HG03139 (cell line): ENCODE measurements at regions not wholly inside any gene's neighbourhood (a gene's known extent, or its start where the extent isn't known, plus 50 kb on each side); places are given as distances from the start of the nearest gene placed in this dataset.

Experiments
- ATAC-seq: cut with Tn5 transposase; IDR thresholded peaks from one replicate; pipeline ENCODE4 v1.9.1; 2021; ENCODE audit not compliant: unreplicated experiment

GRCh38 chr2:59066787-59067399 is 825.8 kb upstream of the FANCL start:
- ATAC-seq, result no peak

- ATAC-seq, result no peak
These were observed 806.4 kb upstream of the FANCL start for GRCh38 chr2:59047373-59047995.

- no peak for ATAC-seq
These were observed 805.6 kb upstream of the FANCL start for GRCh38 chr2:59046401-59047372.

GRCh38 chr2:59044736-59045135 is 803.6 kb upstream of the FANCL start:
- no peak for ATAC-seq

- ATAC-seq, result no peak
These were observed 800.0 kb upstream of the FANCL start for GRCh38 chr2:59041139-59041538.

- no peak for ATAC-seq
These were observed 793.7 kb upstream of the FANCL start for GRCh38 chr2:59034837-59035236.

GRCh38 chr2:59034106-59034505 is 793.0 kb upstream of the FANCL start:
- no peak for ATAC-seq

- no peak for ATAC-seq
These were observed 792.5 kb upstream of the FANCL start for GRCh38 chr2:59033661-59034060.

- no peak for ATAC-seq
These were observed 791.4 kb upstream of the FANCL start for GRCh38 chr2:59032499-59032898.

GRCh38 chr2:59029058-59029457 is 787.9 kb upstream of the FANCL start:
- no peak for ATAC-seq

- no peak for ATAC-seq
These were observed 786.2 kb upstream of the FANCL start for GRCh38 chr2:59027320-59027719.

- ATAC-seq, result peak; percentile 66
These were observed 784.1 kb upstream of the FANCL start for GRCh38 chr2:59025157-59025757.

- no peak for ATAC-seq
These were observed 780.7 kb upstream of the FANCL start for GRCh38 chr2:59021786-59022185.

GRCh38 chr2:59019566-59020159 is 778.5 kb upstream of the FANCL start:
- ATAC-seq, result no peak

- no peak for ATAC-seq
These were observed 777.6 kb upstream of the FANCL start for GRCh38 chr2:59018737-59019136.

- no peak for ATAC-seq
These were observed 773.9 kb upstream of the FANCL start for GRCh38 chr2:59015027-59015426.

GRCh38 chr2:59012971-59013370 is 771.8 kb upstream of the FANCL start:
- ATAC-seq, result no peak

GRCh38 chr2:59012234-59012633 is 771.1 kb upstream of the FANCL start:
- no peak for ATAC-seq

GRCh38 chr2:59008950-59009349 is 767.8 kb upstream of the FANCL start:
- ATAC-seq, result no peak

GRCh38 chr2:59005836-59006615 is 764.9 kb upstream of the FANCL start:
- ATAC-seq, result no peak
